HCEC 1CT (cell line): ENCODE measurements at regions not wholly inside any gene's neighbourhood (a gene's known extent, or its start where the extent isn't known, plus 50 kb on each side); places are given as distances from the start of the nearest gene placed in this dataset.

Experiments used
- DNase-seq: peaks from one replicate; pipeline ENCODE4 v3.0.0-alpha.2; 2017

GRCh38 chr4:22216278-22216677, 267.7 kb upstream of the KCNIP4 start:
- no peak for DNase-seq

- no peak for DNase-seq
Observed at GRCh38 chr4:22215084-22215483, 266.5 kb upstream of the KCNIP4 start.

GRCh38 chr4:22203711-22204011, 255.1 kb upstream of the KCNIP4 start:
- no peak for DNase-seq

GRCh38 chr4:22202975-22203710, 254.6 kb upstream of the KCNIP4 start:
- no peak for DNase-seq

GRCh38 chr4:22202246-22202974, 253.8 kb upstream of the KCNIP4 start:
- no peak for DNase-seq

DNA sequence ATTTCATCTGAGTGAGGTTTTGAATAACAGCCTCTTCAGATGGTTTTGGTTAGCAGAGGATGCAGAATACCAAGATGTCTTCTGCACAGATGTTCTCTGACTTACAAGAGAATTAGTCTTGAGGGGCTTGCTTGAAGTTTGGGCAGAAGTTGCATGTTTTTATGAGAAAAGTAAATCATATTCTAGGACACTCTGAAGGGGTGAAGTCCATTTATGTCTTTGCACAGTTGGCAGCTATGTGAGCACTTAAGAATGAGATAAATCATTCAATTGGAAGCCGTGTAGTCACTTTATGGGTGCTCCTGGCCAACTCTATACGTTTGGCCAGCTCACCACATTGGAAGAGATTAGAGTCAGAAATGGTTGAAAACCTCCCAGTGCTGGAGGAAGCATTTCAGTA, 252.7 kb upstream of the KCNIP4 start:
- DNase-seq: no peak

GRCh38 chr4:22196551-22196950, 248.0 kb upstream of the KCNIP4 start:
- peak; percentile 6 for DNase-seq

DNA sequence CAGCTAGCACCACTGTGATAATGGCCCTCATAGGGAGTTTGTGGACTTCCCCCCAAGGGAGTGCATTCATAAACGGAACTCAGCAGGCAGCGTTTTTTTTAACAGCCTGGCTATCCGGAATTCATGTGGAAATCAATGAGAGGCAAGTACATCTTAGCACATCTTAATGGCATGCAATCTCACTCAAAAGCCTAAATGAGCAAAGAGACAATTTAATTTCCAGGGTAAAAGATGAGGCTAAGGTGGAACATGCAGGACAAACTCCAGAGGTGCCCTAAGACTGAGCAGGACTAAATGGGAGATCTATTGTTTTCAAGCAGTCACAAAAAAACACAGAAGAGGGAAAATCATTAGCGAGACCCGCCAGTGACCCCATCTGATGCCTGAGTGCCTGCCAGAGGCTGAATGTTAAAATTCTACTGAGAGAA, 243.5 kb upstream of the KCNIP4 start:
- DNase-seq: peak; percentile 5

DNA sequence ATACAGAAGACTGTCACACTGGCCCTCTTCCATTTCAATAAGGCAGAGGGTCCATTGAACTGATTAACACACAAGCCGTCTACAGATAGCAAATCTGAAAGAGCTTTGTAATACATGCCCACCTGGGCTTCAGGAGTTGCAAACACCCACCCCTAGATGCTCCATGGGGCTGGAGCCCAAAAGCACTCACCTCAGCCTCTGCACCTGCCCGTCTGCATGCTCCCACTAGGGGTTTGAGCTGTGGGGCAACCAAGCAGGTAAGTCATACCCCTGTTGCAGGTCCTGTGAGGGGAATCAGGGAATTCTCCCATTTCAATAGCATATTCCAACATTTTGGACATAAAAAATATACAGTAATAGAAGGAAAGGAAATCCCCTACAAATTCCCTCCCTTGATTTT, 243.0 kb upstream of the KCNIP4 start:
- DNase-seq: no peak

DNA sequence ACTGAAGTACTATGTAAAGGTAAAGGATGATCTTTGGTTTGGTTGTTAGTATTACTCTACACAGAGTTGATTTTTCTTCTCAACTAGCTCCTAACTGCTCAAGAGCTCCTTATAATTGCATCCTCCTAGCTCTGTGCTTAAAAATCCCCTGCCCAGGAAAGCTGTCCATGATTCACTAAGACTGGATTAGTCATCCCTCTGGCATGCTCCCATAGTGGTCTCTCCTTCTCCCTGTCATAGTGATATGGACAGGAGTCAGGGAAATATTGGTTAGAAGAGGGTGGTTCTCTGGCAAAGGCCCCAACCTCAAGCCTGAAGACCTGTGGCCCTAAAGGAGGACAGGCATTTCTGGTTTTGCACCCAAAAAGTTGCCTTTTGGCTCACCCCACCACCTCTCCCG, 242.3 kb upstream of the KCNIP4 start:
- DNase-seq: peak; percentile 75

GRCh38 chr4:22187203-22187820, 238.7 kb upstream of the KCNIP4 start:
- no peak for DNase-seq

- DNase-seq: no peak
Observed at GRCh38 chr4:22181736-22182135, 233.2 kb upstream of the KCNIP4 start.

- DNase-seq: peak; percentile 84
Observed at GRCh38 chr4:22179124-22179874, 230.7 kb upstream of the KCNIP4 start.

DNA sequence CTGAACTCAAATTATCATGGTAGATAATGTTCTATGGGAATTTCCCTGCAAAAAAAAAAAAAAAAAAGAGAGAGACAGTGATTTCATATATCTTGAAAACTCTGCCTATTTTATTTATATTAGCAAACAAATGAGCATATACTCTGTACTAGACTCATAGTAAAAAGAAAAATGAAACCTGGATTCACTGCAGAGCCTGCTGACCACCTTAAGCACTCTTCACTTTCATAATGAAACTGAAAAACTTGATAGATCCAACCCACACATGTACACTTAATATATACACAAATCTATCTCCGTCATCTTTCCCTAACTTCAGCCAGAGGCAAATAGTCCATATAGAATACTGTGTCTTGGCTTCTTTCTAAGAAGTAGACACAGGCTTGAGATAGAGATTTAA, 226.1 kb upstream of the KCNIP4 start:
- DNase-seq: no peak

- DNase-seq: peak; percentile 67
Observed at GRCh38 chr4:22170353-22170752, 221.8 kb upstream of the KCNIP4 start.

DNA sequence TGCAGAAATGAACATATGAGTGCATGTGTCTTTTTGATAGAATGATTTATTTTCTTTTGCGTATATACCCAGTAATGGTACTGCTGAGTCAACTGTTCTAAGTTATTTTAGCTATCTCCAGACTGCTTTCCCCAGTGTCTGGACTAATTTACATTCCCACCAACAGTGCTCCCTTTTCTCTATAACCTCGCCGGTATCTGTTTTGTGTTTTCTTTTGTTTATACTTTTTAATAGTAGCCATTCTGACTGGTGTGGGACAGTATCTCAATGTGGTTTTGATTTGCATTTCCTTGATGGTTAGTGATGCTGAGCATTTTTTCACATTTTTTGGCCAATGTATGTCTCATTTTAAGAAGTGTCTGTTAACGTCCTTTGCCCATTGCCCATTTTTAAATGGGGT, 218.6 kb upstream of the KCNIP4 start:
- no peak for DNase-seq

DNA sequence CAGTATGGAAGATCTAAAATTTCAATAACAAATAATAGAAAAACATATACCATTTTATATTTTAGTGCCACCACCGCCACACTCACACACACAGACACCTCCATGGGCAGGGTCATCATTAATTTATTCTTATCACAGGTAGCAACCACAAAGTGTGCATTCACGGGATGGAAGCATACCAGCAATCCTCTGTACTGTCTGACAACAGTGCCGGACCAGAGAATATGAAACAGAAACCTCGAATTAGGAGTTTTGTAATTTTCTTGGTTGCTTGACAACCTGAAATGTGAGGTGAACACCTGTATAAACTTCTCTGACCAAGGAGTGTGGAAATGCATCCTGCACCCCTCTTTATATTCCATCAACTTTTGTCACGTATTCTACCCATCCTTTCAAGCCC, 213.9 kb upstream of the KCNIP4 start:
- no peak for DNase-seq

- DNase-seq: no peak
Observed at GRCh38 chr4:22130741-22131140, 182.2 kb upstream of the KCNIP4 start.

GRCh38 chr4:22129454-22130029, 181.0 kb upstream of the KCNIP4 start:
- peak; percentile 31 for DNase-seq

- no peak for DNase-seq
Observed at GRCh38 chr4:22122062-22122461, 173.5 kb upstream of the KCNIP4 start.

GRCh38 chr4:22115262-22115661, 166.7 kb upstream of the KCNIP4 start:
- no peak for DNase-seq

GRCh38 chr4:22103768-22104167, 155.2 kb upstream of the KCNIP4 start:
- DNase-seq: no peak

DNA sequence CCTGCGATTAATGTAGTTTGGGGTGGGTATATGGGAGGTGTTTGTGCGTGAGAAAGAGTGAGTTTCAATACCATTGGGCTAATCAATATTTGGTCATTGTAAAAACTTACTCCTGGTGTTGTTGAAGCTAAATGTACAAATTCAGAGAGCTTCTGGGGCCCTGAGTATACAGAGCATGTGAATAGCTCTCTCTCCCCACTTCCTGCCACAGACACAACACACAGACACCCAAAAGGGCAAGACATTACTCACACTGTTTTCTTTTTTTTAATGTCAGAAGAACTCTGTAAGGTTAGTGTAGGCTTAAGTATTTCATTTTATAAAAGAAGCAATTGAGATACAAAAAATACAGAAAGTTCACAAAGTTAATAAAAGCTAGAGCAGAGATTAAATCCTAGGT, 151.3 kb upstream of the KCNIP4 start:
- DNase-seq: peak; percentile 54
